HG03175 (cell line): ENCODE measurements at regions not wholly inside any gene's neighbourhood (a gene's known extent, or its start where the extent isn't known, plus 50 kb on each side); places are given as distances from the start of the nearest gene placed in this dataset.
"Not testable (repeated sequence)": the region's sequence is repeated elsewhere in the genome, so short reads cannot be mapped to it uniquely, and the experiment has no call there.

Experiments used
- ATAC-seq: cut with Tn5 transposase; IDR thresholded peaks from one replicate; pipeline ENCODE4 v1.9.1; 2021; ENCODE audit warnings: mild to moderate bottlenecking, moderate library complexity; ENCODE audit not compliant: unreplicated experiment

- ATAC-seq: peak; percentile 15
Measured at GRCh38 chr3:178967177-178967532, 104.5 kb downstream of the ZMAT3 start.

GRCh38 chr3:178966299-178967176, 105.1 kb downstream of the ZMAT3 start:
- peak; percentile 55 for ATAC-seq

GRCh38 chr3:178964551-178964950, 107.1 kb downstream of the ZMAT3 start:
- ATAC-seq: no peak

GRCh38 chr3:178960918-178961317, 110.7 kb downstream of the ZMAT3 start:
- ATAC-seq: no peak

GRCh38 chr3:178960181-178960580, 111.4 kb downstream of the ZMAT3 start:
- no peak for ATAC-seq

- ATAC-seq: no peak
Measured at GRCh38 chr3:178950676-178951075, 120.9 kb downstream of the ZMAT3 start.

- no peak for ATAC-seq
Measured at GRCh38 chr3:178949896-178950295, 121.7 kb downstream of the ZMAT3 start.

- ATAC-seq: no peak
Measured at GRCh38 chr3:178948546-178948945, 123.1 kb downstream of the ZMAT3 start.

GRCh38 chr3:178947738-178948137, 123.9 kb downstream of the ZMAT3 start:
- no peak for ATAC-seq

GRCh38 chr3:178942261-178942660, 129.3 kb downstream of the ZMAT3 start:
- not testable (repeated sequence) for ATAC-seq

- ATAC-seq: no peak
Measured at GRCh38 chr3:178930116-178930515, 141.5 kb downstream of the ZMAT3 start.

GRCh38 chr3:178916223-178916622, 155.4 kb downstream of the ZMAT3 start:
- ATAC-seq: no peak

- no peak for ATAC-seq
Measured at GRCh38 chr3:178915365-178915764, 156.2 kb downstream of the ZMAT3 start.

GRCh38 chr3:178907081-178907480, 164.5 kb downstream of the ZMAT3 start:
- no peak for ATAC-seq

GRCh38 chr3:178901204-178901603, 170.4 kb downstream of the ZMAT3 start:
- no peak for ATAC-seq

GRCh38 chr3:178900029-178900646, 171.5 kb downstream of the ZMAT3 start:
- ATAC-seq: no peak

- no peak for ATAC-seq
Measured at GRCh38 chr3:178895178-178895789, 176.3 kb downstream of the ZMAT3 start.
